ENCODE measurements at regions not wholly inside any gene's neighbourhood (a gene's known extent, or its start where the extent isn't known, plus 50 kb on each side); places are given as distances from the start of the nearest gene placed in this dataset.

- Histone ChIP-seq H3K27me3 (ENCODE audit: control insufficient read depth in 1 of 2, insufficient read depth in 2 of 2, low read length in 2 of 2) (no peaks in the 10 kb centered on the region), H3K4me3 (ENCODE audit: low read length) (no peak overlapping the region), H3K4me1 (ENCODE audit: insufficient read depth, low read length) (no peaks in the 10 kb centered on the region), H3K9me3 (ENCODE audit: control insufficient read depth in 1 of 2, insufficient read depth in 1 of 2, low read length in 2 of 2) (no peaks in the 10 kb centered on the region), H3K36me3 (ENCODE audit: insufficient read depth, low read length) (no peaks in the 10 kb centered on the region), H3K27ac (ENCODE audit: low read depth in 1 of 2, low read length in 2 of 2) (no peak overlapping the region)
- CTCF ChIA-PET, result no interaction called here
- Mint-ChIP-seq H3K9me3 (no peaks in the 10 kb centered on the region), H3K36me3 (ENCODE audit: low read depth) (no peaks in the 10 kb centered on the region), H3K4me3 (no peak overlapping the region), H3K27ac (no peak overlapping the region), H3K4me1 (ENCODE audit: low read depth) (no peaks in the 10 kb centered on the region), H3K27me3 (no peaks in the 10 kb centered on the region)
- no peak for TF ChIP-seq CTCF (IDR thresholded peaks at IDR 0.05)
- POLR2A ChIA-PET, result no interaction called here
- no peak for ATAC-seq (ENCODE audit: poor library complexity)
- DNase-seq, result no peak
- intact Hi-C loops (cut with DNase I, micrococcal nuclease), result loop anchor here in 1 of 2 experiments (5.0 kb wide), 1 partner anchor 1935 kb away; no protein-coding TSS in a partner anchor
Observed at GRCh38 chrX:42247241-42247640, 323.9 kb upstream of the CASK start.

- Mint-ChIP-seq H3K27ac (no peak overlapping the region), H3K27me3 (no peaks in the 10 kb centered on the region), H3K36me3 (ENCODE audit: low read depth) (no peaks in the 10 kb centered on the region), H3K4me3 (no peak overlapping the region), H3K9me3 (no peaks in the 10 kb centered on the region), H3K4me1 (ENCODE audit: low read depth) (no peaks in the 10 kb centered on the region)
- ChIA-PET CTCF (interaction anchor here (1.3 kb wide), 1 partner anchor 20 kb away, joined by 4 read pairs; no protein-coding TSS in a partner anchor), POLR2A (no interaction called here)
- Histone ChIP-seq H3K4me1 (ENCODE audit: insufficient read depth, low read length) (no peaks in the 10 kb centered on the region), H3K4me3 (ENCODE audit: low read length) (no peak overlapping the region), H3K27me3 (ENCODE audit: control insufficient read depth in 1 of 2, insufficient read depth in 2 of 2, low read length in 2 of 2) (no peaks in the 10 kb centered on the region), H3K27ac (ENCODE audit: low read depth in 1 of 2, low read length in 2 of 2) (no peak overlapping the region), H3K9me3 (ENCODE audit: control insufficient read depth in 1 of 2, insufficient read depth in 1 of 2, low read length in 2 of 2) (no peaks in the 10 kb centered on the region), H3K36me3 (ENCODE audit: insufficient read depth, low read length) (no peaks in the 10 kb centered on the region)
- DNase-seq, result no peak
- no peak for TF ChIP-seq CTCF (IDR thresholded peaks at IDR 0.05)
- intact Hi-C loops (cut with DNase I, micrococcal nuclease), result loop anchor here in 1 of 2 experiments (5.0 kb wide), 1 partner anchor 1935 kb away; no protein-coding TSS in a partner anchor
- ATAC-seq (ENCODE audit: poor library complexity), result no peak
Observed at GRCh38 chrX:42246814-42247213, 323.5 kb upstream of the CASK start.

- Mint-ChIP-seq H3K9me3 (no peaks in the 10 kb centered on the region), H3K4me1 (ENCODE audit: low read depth) (peaks cover 5% of the 10 kb centered on the region), H3K27ac (no peak overlapping the region), H3K4me3 (no peak overlapping the region), H3K36me3 (ENCODE audit: low read depth) (no peaks in the 10 kb centered on the region), H3K27me3 (no peaks in the 10 kb centered on the region)
- Histone ChIP-seq H3K36me3 (ENCODE audit: insufficient read depth, low read length) (no peaks in the 10 kb centered on the region), H3K9me3 (ENCODE audit: control insufficient read depth in 1 of 2, insufficient read depth in 1 of 2, low read length in 2 of 2) (no peaks in the 10 kb centered on the region), H3K4me3 (ENCODE audit: low read length) (no peak overlapping the region), H3K27ac (ENCODE audit: low read depth in 1 of 2, low read length in 2 of 2) (no peak overlapping the region), H3K27me3 (ENCODE audit: control insufficient read depth in 1 of 2, insufficient read depth in 2 of 2, low read length in 2 of 2) (no peaks in the 10 kb centered on the region), H3K4me1 (ENCODE audit: insufficient read depth, low read length) (no peaks in the 10 kb centered on the region)
- POLR2A ChIA-PET, result no interaction called here
- intact Hi-C loops (cut with DNase I, micrococcal nuclease), result no loop called here
- DNase-seq (no peak), ATAC-seq (ENCODE audit: poor library complexity) (no peak)
- TF ChIP-seq CTCF (IDR thresholded peaks at IDR 0.05), result no peak
- CTCF ChIA-PET, result no interaction called here
Observed at GRCh38 chrX:42242004-42242403, 318.6 kb upstream of the CASK start.

Measured in CD4-positive, alpha-beta T cell (primary cell).